ENCODE measurements at regions not wholly inside any gene's neighbourhood (a gene's known extent, or its start where the extent isn't known, plus 50 kb on each side); places are given as distances from the start of the nearest gene placed in this dataset.

DNA sequence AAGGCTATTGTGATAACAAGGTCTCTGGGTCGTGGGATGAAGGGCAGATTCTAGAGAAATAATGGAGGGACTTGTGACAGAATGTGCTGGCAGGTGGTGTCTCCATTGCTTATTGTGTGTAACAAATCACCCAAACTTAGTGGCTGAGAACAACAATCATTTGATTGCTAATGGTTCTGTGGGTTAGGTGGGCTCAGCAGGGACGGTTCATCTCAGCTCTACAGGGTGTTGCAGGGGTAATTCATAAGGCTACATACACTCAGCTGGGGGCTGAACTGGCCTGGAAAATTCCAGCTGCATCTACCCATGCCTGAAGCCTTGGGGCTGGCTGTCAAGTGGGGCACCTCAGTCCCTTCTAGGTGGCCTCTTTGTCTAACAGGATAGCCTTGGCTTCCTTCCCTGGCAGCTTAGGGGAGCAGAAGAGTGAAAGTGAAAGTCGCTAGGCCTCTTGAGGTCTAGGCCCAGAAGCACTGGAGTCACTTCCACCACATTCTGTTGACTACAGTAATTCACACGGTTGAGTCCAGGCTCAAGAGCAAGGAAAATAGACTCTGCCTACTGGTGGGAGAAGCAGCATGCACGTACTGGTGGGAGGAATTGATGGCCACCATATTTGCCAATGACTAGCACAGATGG is 308.9 kb downstream of the MN1 start:
- no peak overlapping the region for H3K27ac ChIP-seq (ENCODE audit: low read length, poor library complexity, severe bottlenecking)
- WGBS: 78% methylated on average over 5 of the region's 5 CpGs

GRCh38 chr22:27493796-27494195 is 307.8 kb downstream of the MN1 start:
- Histone ChIP-seq H2AK5ac (ENCODE audit: low read length, severe bottlenecking) (no peak overlapping the region), H3K4me2 (ENCODE audit: low read length, poor library complexity, severe bottlenecking) (no peak overlapping the region), H3K9ac (ENCODE audit: low read length) (no peak overlapping the region), H3K27me3 (ENCODE audit: control insufficient read depth in 1 of 2, insufficient read depth in 1 of 2, low read length in 2 of 2) (peaks cover 0 to 4% of the 10 kb centered on the region in 2 experiments), H2AFZ (ENCODE audit: low read depth, low read length) (no peak overlapping the region), H3K18ac (ENCODE audit: low read depth in 1 of 2, low read length in 2 of 2) (no peak overlapping the region), H3K79me1 (replicated peaks; ENCODE audit: low read length, poor library complexity, severe bottlenecking) (no peaks in the 10 kb centered on the region), H4K8ac (ENCODE audit: low read length) (no peak overlapping the region), H2BK12ac (ENCODE audit: low read length in 2 of 2) (no peak overlapping the region), H4K91ac (ENCODE audit: low read length) (no peak overlapping the region), H3K27ac (ENCODE audit: low read length, poor library complexity, severe bottlenecking) (no peak overlapping the region), H2BK120ac (ENCODE audit: low read depth, low read length) (no peak overlapping the region), H3K14ac (ENCODE audit: low read length in 2 of 2) (no peak overlapping the region), H3K4ac (ENCODE audit: low read depth in 1 of 2, low read length in 2 of 2) (no peak overlapping the region), H3K36me3 (ENCODE audit: control insufficient read depth in 1 of 2, insufficient read depth in 2 of 2, low read depth in 1 of 2, low read length in 2 of 2) (no peaks in the 10 kb centered on the region), H2BK15ac (ENCODE audit: low read depth, poor library complexity, severe bottlenecking) (no peak overlapping the region), H3K4me1 (ENCODE audit: control insufficient read depth, insufficient read depth, low read depth, low read length) (peaks cover 11% of the 10 kb centered on the region), H2BK5ac (ENCODE audit: low read depth, low read length, poor library complexity, severe bottlenecking) (no peak overlapping the region), H3K23ac (ENCODE audit: low read length in 2 of 2) (no peak overlapping the region), H3K9me3 (ENCODE audit: control insufficient read depth, low read length) (peaks cover 6% of the 10 kb centered on the region), H3K4me3 (ENCODE audit: insufficient read depth in 1 of 2, low read depth in 1 of 2, low read length in 2 of 2) (no peak overlapping the region)
- DNase-seq: no peak
- WGBS: 80% methylated on average over 3 of the region's 4 CpGs

More for the DNA sequence above, 308.9 kb downstream of the MN1 start:
- no peaks in the 10 kb centered on the region for H3K36me3 ChIP-seq (ENCODE audit: control insufficient read depth in 1 of 2, insufficient read depth in 2 of 2, low read depth in 1 of 2, low read length in 2 of 2)
- H3K79me1 ChIP-seq (replicated peaks; ENCODE audit: low read length, poor library complexity, severe bottlenecking): no peaks in the 10 kb centered on the region
- no peak overlapping the region for H3K23ac ChIP-seq (ENCODE audit: low read length in 2 of 2)
- H2BK15ac ChIP-seq (ENCODE audit: low read depth, poor library complexity, severe bottlenecking): no peak overlapping the region
- no peak overlapping the region for H2AFZ ChIP-seq (ENCODE audit: low read depth, low read length)
- no peak overlapping the region for H2AK5ac ChIP-seq (ENCODE audit: low read length, severe bottlenecking)
- H3K4me3 ChIP-seq (ENCODE audit: insufficient read depth in 1 of 2, low read depth in 1 of 2, low read length in 2 of 2): no peak overlapping the region
- H4K91ac ChIP-seq (ENCODE audit: low read length): no peak overlapping the region
- no peak overlapping the region for H4K8ac ChIP-seq (ENCODE audit: low read length)
- H3K4ac ChIP-seq (ENCODE audit: low read depth in 1 of 2, low read length in 2 of 2): no peak overlapping the region
- peaks cover 6% of the 10 kb centered on the region for H3K9me3 ChIP-seq (ENCODE audit: control insufficient read depth, low read length)
- H3K14ac ChIP-seq (ENCODE audit: low read length in 2 of 2): no peak overlapping the region
- H3K9ac ChIP-seq (ENCODE audit: low read length): no peak overlapping the region
- H3K27me3 ChIP-seq (ENCODE audit: control insufficient read depth in 1 of 2, insufficient read depth in 1 of 2, low read length in 2 of 2): no peaks in the 10 kb centered on the region
- DNase-seq: peak; percentile 31
- H2BK12ac ChIP-seq (ENCODE audit: low read length in 2 of 2): no peak overlapping the region
- no peak overlapping the region for H3K4me2 ChIP-seq (ENCODE audit: low read length, poor library complexity, severe bottlenecking)
- H2BK5ac ChIP-seq (ENCODE audit: low read depth, low read length, poor library complexity, severe bottlenecking): no peak overlapping the region
- H3K4me1 ChIP-seq (ENCODE audit: control insufficient read depth, insufficient read depth, low read depth, low read length): peaks cover 20% of the 10 kb centered on the region
- no peak overlapping the region for H3K18ac ChIP-seq (ENCODE audit: low read depth in 1 of 2, low read length in 2 of 2)
- no peak overlapping the region for H2BK120ac ChIP-seq (ENCODE audit: low read depth, low read length)

- Histone ChIP-seq H3K27ac (ENCODE audit: low read length, poor library complexity, severe bottlenecking) (no peak overlapping the region), H3K23ac (ENCODE audit: low read length in 2 of 2) (no peak overlapping the region), H3K4ac (ENCODE audit: low read depth in 1 of 2, low read length in 2 of 2) (no peak overlapping the region), H4K91ac (ENCODE audit: low read length) (no peak overlapping the region), H2BK12ac (ENCODE audit: low read length in 2 of 2) (no peak overlapping the region), H3K4me3 (ENCODE audit: insufficient read depth in 1 of 2, low read depth in 1 of 2, low read length in 2 of 2) (no peak overlapping the region), H3K27me3 (ENCODE audit: control insufficient read depth in 1 of 2, insufficient read depth in 1 of 2, low read length in 2 of 2) (peaks cover 0 to 4% of the 10 kb centered on the region in 2 experiments), H3K36me3 (ENCODE audit: control insufficient read depth in 1 of 2, insufficient read depth in 2 of 2, low read depth in 1 of 2, low read length in 2 of 2) (no peaks in the 10 kb centered on the region), H3K9ac (ENCODE audit: low read length) (no peak overlapping the region), H2BK15ac (ENCODE audit: low read depth, poor library complexity, severe bottlenecking) (peak overlapping the region; percentile 8), H3K9me3 (ENCODE audit: control insufficient read depth, low read length) (peaks cover 6% of the 10 kb centered on the region), H2BK5ac (ENCODE audit: low read depth, low read length, poor library complexity, severe bottlenecking) (no peak overlapping the region), H2AFZ (ENCODE audit: low read depth, low read length) (no peak overlapping the region), H4K8ac (ENCODE audit: low read length) (no peak overlapping the region), H2AK5ac (ENCODE audit: low read length, severe bottlenecking) (no peak overlapping the region), H3K4me2 (ENCODE audit: low read length, poor library complexity, severe bottlenecking) (no peak overlapping the region), H3K14ac (ENCODE audit: low read length in 2 of 2) (no peak overlapping the region), H3K4me1 (ENCODE audit: control insufficient read depth, insufficient read depth, low read depth, low read length) (peaks cover 14% of the 10 kb centered on the region), H3K18ac (ENCODE audit: low read depth in 1 of 2, low read length in 2 of 2) (no peak overlapping the region), H3K79me1 (replicated peaks; ENCODE audit: low read length, poor library complexity, severe bottlenecking) (no peaks in the 10 kb centered on the region), H2BK120ac (ENCODE audit: low read depth, low read length) (no peak overlapping the region)
- 75% methylated on average over 10 of the region's 13 CpGs for WGBS
- DNase-seq: no peak
These were observed 306.8 kb downstream of the MN1 start for GRCh38 chr22:27494785-27495184.

GRCh38 chr22:27495325-27495724 is 306.2 kb downstream of the MN1 start:
- no peak overlapping the region for H2BK12ac ChIP-seq (ENCODE audit: low read length in 2 of 2)
- no peaks in the 10 kb centered on the region for H3K36me3 ChIP-seq (ENCODE audit: control insufficient read depth in 1 of 2, insufficient read depth in 2 of 2, low read depth in 1 of 2, low read length in 2 of 2)
- H3K4me1 ChIP-seq (ENCODE audit: control insufficient read depth, insufficient read depth, low read depth, low read length): peaks cover 14% of the 10 kb centered on the region
- H3K9ac ChIP-seq (ENCODE audit: low read length): no peak overlapping the region
- no peak overlapping the region for H3K27ac ChIP-seq (ENCODE audit: low read length, poor library complexity, severe bottlenecking)
- 76% methylated on average over 8 of the region's 8 CpGs for WGBS
- no peak overlapping the region for H4K91ac ChIP-seq (ENCODE audit: low read length)
- H4K8ac ChIP-seq (ENCODE audit: low read length): no peak overlapping the region
- H3K4me3 ChIP-seq (ENCODE audit: insufficient read depth in 1 of 2, low read depth in 1 of 2, low read length in 2 of 2): no peak overlapping the region
- DNase-seq: no peak
- no peak overlapping the region for H3K4me2 ChIP-seq (ENCODE audit: low read length, poor library complexity, severe bottlenecking)
- peak overlapping the region in 1 of 2 experiments; percentile 53 for H3K18ac ChIP-seq (ENCODE audit: low read depth in 1 of 2, low read length in 2 of 2)
- no peak overlapping the region for H2BK15ac ChIP-seq (ENCODE audit: low read depth, poor library complexity, severe bottlenecking)
- H3K4ac ChIP-seq (ENCODE audit: low read depth in 1 of 2, low read length in 2 of 2): no peak overlapping the region
- peaks cover 0 to 4% of the 10 kb centered on the region in 2 experiments for H3K27me3 ChIP-seq (ENCODE audit: control insufficient read depth in 1 of 2, insufficient read depth in 1 of 2, low read length in 2 of 2)
- H3K23ac ChIP-seq (ENCODE audit: low read length in 2 of 2): peak overlapping the region in 1 of 2 experiments; percentile 36
- H2BK5ac ChIP-seq (ENCODE audit: low read depth, low read length, poor library complexity, severe bottlenecking): no peak overlapping the region
- H3K9me3 ChIP-seq (ENCODE audit: control insufficient read depth, low read length): peaks cover 6% of the 10 kb centered on the region
- no peak overlapping the region for H2AFZ ChIP-seq (ENCODE audit: low read depth, low read length)
- H3K14ac ChIP-seq (ENCODE audit: low read length in 2 of 2): no peak overlapping the region
- H2BK120ac ChIP-seq (ENCODE audit: low read depth, low read length): no peak overlapping the region
- no peaks in the 10 kb centered on the region for H3K79me1 ChIP-seq (replicated peaks; ENCODE audit: low read length, poor library complexity, severe bottlenecking)
- H2AK5ac ChIP-seq (ENCODE audit: low read length, severe bottlenecking): no peak overlapping the region
